Ectodermal cell (in vitro differentiated cells): ENCODE measurements at regions not wholly inside any gene's neighbourhood (a gene's known extent, or its start where the extent isn't known, plus 50 kb on each side); places are given as distances from the start of the nearest gene placed in this dataset.

ENCODE experiments used
- H3K27ac ChIP-seq: 2 replicates; pipeline ENCODE4 v1.7.0; 2013; ENCODE audit warnings: mild to moderate bottlenecking, low read depth, low read length; ENCODE audit not compliant: insufficient read depth, poor library complexity, severe bottlenecking
- H3K27me3 ChIP-seq: 2 replicates; pipeline ENCODE4 v1.7.0; 2013; ENCODE audit warnings: mild to moderate bottlenecking, low read length; ENCODE audit not compliant: insufficient read depth, control insufficient read depth, poor library complexity, severe bottlenecking
- H3K36me3 ChIP-seq: one replicate; pipeline ENCODE4 v1.7.0; 2013; ENCODE audit warnings: low read length; ENCODE audit not compliant: control insufficient read depth, insufficient read depth
- H3K4me1 ChIP-seq: one replicate; pipeline ENCODE4 v1.7.0; 2013; ENCODE audit warnings: low read length; ENCODE audit not compliant: control insufficient read depth, insufficient read depth
- H3K4me3 ChIP-seq: 2 replicates; pipeline ENCODE4 v1.7.0; 2013; ENCODE audit warnings: low read depth, low read length, control low read depth; ENCODE audit not compliant: insufficient read depth
- H3K9me3 ChIP-seq: 2 replicates; pipeline ENCODE4 v1.7.0; 2013; ENCODE audit warnings: mild to moderate bottlenecking, low read length, moderate library complexity; ENCODE audit not compliant: control insufficient read depth
- WGBS, 2 experiments: methylation state at CpG; one replicate each; pipeline ENCODE4 v1.1.7; 2013; ENCODE audit warnings: missing lambda C conversion rate in 2 of 2; 5-methylcytosine and 5-hydroxymethylcytosine counted together

- Histone ChIP-seq H3K9me3 (no peaks in the 10 kb centered on the region), H3K36me3 (no peaks in the 10 kb centered on the region), H3K27ac (no peak overlapping the region), H3K27me3 (no peaks in the 10 kb centered on the region), H3K4me3 (no peak overlapping the region), H3K4me1 (no peaks in the 10 kb centered on the region)
- 92 to 94% methylated on average over 3 of the region's 3 CpGs for WGBS, 2 experiments
These were observed 279.0 kb downstream of the NEBL start for GRCh38 chr10:20618011-20618547.

- Histone ChIP-seq H3K4me1 (no peaks in the 10 kb centered on the region), H3K27me3 (no peaks in the 10 kb centered on the region), H3K4me3 (no peak overlapping the region), H3K9me3 (no peaks in the 10 kb centered on the region), H3K27ac (no peak overlapping the region), H3K36me3 (no peaks in the 10 kb centered on the region)
- WGBS, 2 experiments = 92 to 96% methylated on average over 11 to 12 of the region's 12 CpGs
These were observed 279.9 kb downstream of the NEBL start for GRCh38 chr10:20616918-20617810.

- Histone ChIP-seq H3K4me1 (no peaks in the 10 kb centered on the region), H3K36me3 (no peaks in the 10 kb centered on the region), H3K9me3 (no peaks in the 10 kb centered on the region), H3K27me3 (no peaks in the 10 kb centered on the region), H3K27ac (no peak overlapping the region), H3K4me3 (no peak overlapping the region)
- WGBS, 2 experiments = 99% methylated on average over 2 to 3 of the region's 3 CpGs
These were observed 280.9 kb downstream of the NEBL start for GRCh38 chr10:20616056-20616671.

- Histone ChIP-seq H3K4me3 (no peak overlapping the region), H3K27me3 (no peaks in the 10 kb centered on the region), H3K4me1 (no peaks in the 10 kb centered on the region), H3K36me3 (no peaks in the 10 kb centered on the region), H3K27ac (no peak overlapping the region), H3K9me3 (no peaks in the 10 kb centered on the region)
- 43 to 60% methylated on average over 1 of the region's 1 CpG for WGBS, 2 experiments
These were observed 281.7 kb downstream of the NEBL start for GRCh38 chr10:20615395-20615794.

GRCh38 chr10:20614911-20615310 is 282.2 kb downstream of the NEBL start:
- Histone ChIP-seq H3K36me3 (no peaks in the 10 kb centered on the region), H3K9me3 (no peaks in the 10 kb centered on the region), H3K27me3 (no peaks in the 10 kb centered on the region), H3K27ac (no peak overlapping the region), H3K4me3 (no peak overlapping the region), H3K4me1 (no peaks in the 10 kb centered on the region)
- WGBS, 2 experiments = 69 to 74% methylated on average over 3 of the region's 3 CpGs

- H3K36me3 ChIP-seq = no peaks in the 10 kb centered on the region
- H3K4me1 ChIP-seq = no peaks in the 10 kb centered on the region
- H3K27me3 ChIP-seq = no peaks in the 10 kb centered on the region
- H3K9me3 ChIP-seq = no peaks in the 10 kb centered on the region
- H3K27ac ChIP-seq = no peak overlapping the region
- H3K4me3 ChIP-seq = no peak overlapping the region
These were observed 288.6 kb downstream of the NEBL start for GRCh38 chr10:20608503-20608902.

GRCh38 chr10:20606985-20607384 is 290.1 kb downstream of the NEBL start:
- H3K9me3 ChIP-seq = no peaks in the 10 kb centered on the region
- no peaks in the 10 kb centered on the region for H3K27me3 ChIP-seq
- H3K4me3 ChIP-seq = no peak overlapping the region
- 92 to 97% methylated on average over 4 to 5 of the region's 5 CpGs for WGBS, 2 experiments
- H3K4me1 ChIP-seq = no peaks in the 10 kb centered on the region
- no peak overlapping the region for H3K27ac ChIP-seq
- no peaks in the 10 kb centered on the region for H3K36me3 ChIP-seq

- H3K4me1 ChIP-seq = peaks cover 7% of the 10 kb centered on the region
- whole genome bisulfite sequencing, 2 experiments = 92 to 100% methylated on average over 1 of the region's 1 CpG
- H3K4me3 ChIP-seq = no peak overlapping the region
- no peaks in the 10 kb centered on the region for H3K27me3 ChIP-seq
- no peaks in the 10 kb centered on the region for H3K36me3 ChIP-seq
- H3K27ac ChIP-seq = no peak overlapping the region
- no peaks in the 10 kb centered on the region for H3K9me3 ChIP-seq
These were observed 295.1 kb downstream of the NEBL start for GRCh38 chr10:20601941-20602461.

GRCh38 chr10:20598590-20598989 is 298.5 kb downstream of the NEBL start:
- no peaks in the 10 kb centered on the region for H3K9me3 ChIP-seq
- H3K4me3 ChIP-seq = no peak overlapping the region
- no peaks in the 10 kb centered on the region for H3K36me3 ChIP-seq
- WGBS, 2 experiments = 55 to 56% methylated on average over 3 of the region's 3 CpGs
- no peak overlapping the region for H3K27ac ChIP-seq
- H3K4me1 ChIP-seq = peaks cover 13% of the 10 kb centered on the region
- no peaks in the 10 kb centered on the region for H3K27me3 ChIP-seq

- WGBS, 2 experiments = 75 to 86% methylated on average over 2 of the region's 2 CpGs
- H3K27ac ChIP-seq = peak overlapping the region; percentile 72
- H3K36me3 ChIP-seq = no peaks in the 10 kb centered on the region
- peaks cover 13% of the 10 kb centered on the region for H3K4me1 ChIP-seq
- H3K9me3 ChIP-seq = no peaks in the 10 kb centered on the region
- H3K27me3 ChIP-seq = no peaks in the 10 kb centered on the region
- no peak overlapping the region for H3K4me3 ChIP-seq
These were observed 300.2 kb downstream of the NEBL start for GRCh38 chr10:20596911-20597310.
